Activated T-cell treated with anti-CD3 and anti-CD28 coated beads, Interleukin-2, amount 50 U/mL, for 72 hours (primary cell): ENCODE measurements at regions not wholly inside any gene's neighbourhood (a gene's known extent, or its start where the extent isn't known, plus 50 kb on each side); places are given as distances from the start of the nearest gene placed in this dataset.
"Not testable (repeated sequence)": the region's sequence is repeated elsewhere in the genome, so short reads cannot be mapped to it uniquely, and the experiment has no call there.

Source experiments
- ATAC-seq, 2 donors: fragments of 150-1000 bp; cut with Tn5 transposase; replicated peaks in 1 of 2; 2 replicates each; pipeline ENCODE4 v1.10.0; 2021; ENCODE audit warnings: moderate library complexity in 2 of 2, mild to moderate bottlenecking in 1 of 2
- DNase-seq, 2 donors: peaks; one replicate each; pipeline ENCODE4 v3.0.0; 2021 to 2022; ENCODE audit warnings: mixed read lengths in 1 of 2
- H3K27ac Mint-ChIP-seq: one replicate; pipeline ENCODE4 v1.8.0; 2022; ENCODE audit warnings: mild to moderate bottlenecking, moderate library complexity, mixed read lengths
- H3K27me3 Mint-ChIP-seq: one replicate; pipeline ENCODE4 v1.8.0; 2022; ENCODE audit warnings: low read depth, mixed read lengths
- H3K36me3 Mint-ChIP-seq, 2 donors: one replicate each; pipeline ENCODE4 v1.8.0; 2022; ENCODE audit warnings: mixed read lengths in 2 of 2, mild to moderate bottlenecking in 1 of 2; ENCODE audit not compliant: insufficient read depth in 2 of 2
- H3K4me1 Mint-ChIP-seq: one replicate; pipeline ENCODE4 v1.8.0; 2022; ENCODE audit warnings: low read depth, mixed read lengths
- H3K4me3 Mint-ChIP-seq, 2 donors: one replicate each; pipeline ENCODE4 v1.8.0; 2022; ENCODE audit warnings: mild to moderate bottlenecking in 2 of 2, mixed read lengths in 2 of 2, moderate library complexity in 2 of 2
- H3K9me3 Mint-ChIP-seq, 2 donors: one replicate each; pipeline ENCODE4 v1.8.0; 2022; ENCODE audit warnings: mixed read lengths in 2 of 2

GRCh38 chr14:27836386-27836785 lies 930.2 kb upstream of the FOXG1 start:
- DNase-seq (no peak), ATAC-seq (no peak)
- Mint-ChIP-seq H3K4me3 (no peak overlapping the region), H3K36me3 (no peaks in the 10 kb centered on the region), H3K27me3 (no peaks in the 10 kb centered on the region), H3K4me1 (no peaks in the 10 kb centered on the region), H3K9me3 (peaks cover 1 to 5% of the 10 kb centered on the region in 2 donors), H3K27ac (no peak overlapping the region)

DNA sequence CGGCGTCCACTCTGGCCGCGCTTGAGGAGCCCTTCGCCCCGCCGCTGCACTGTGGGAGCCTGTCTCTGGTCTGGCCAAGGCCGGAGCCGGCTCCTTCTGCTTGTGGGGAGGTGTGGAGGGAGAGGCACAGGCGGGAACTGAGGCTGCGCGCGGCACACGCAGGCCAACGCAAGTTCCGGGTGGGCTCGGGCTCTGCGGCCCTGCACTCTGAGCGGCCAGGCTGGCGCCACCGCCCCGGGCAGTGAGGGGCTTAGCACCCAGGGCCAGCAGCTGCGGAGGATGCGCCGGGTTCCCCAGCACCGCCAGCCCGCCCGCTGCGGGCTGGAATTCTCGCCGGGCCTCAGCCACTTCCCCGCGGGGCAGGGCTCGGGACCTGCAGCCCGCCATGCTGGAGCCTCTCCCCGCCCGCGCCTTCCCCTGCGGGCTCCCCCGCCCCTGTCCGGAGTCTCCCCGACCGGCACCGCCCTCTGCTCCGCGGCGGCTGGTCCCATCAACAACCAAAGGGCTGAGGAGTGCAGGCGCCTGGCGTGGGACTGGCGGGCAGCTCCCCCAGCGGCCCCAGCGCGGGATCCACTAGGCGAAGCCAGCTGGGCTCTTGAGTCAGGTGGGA lies 921.2 kb upstream of the FOXG1 start:
- peaks cover 5 to 13% of the 10 kb centered on the region in 2 donors for H3K9me3 Mint-ChIP-seq
- H3K36me3 Mint-ChIP-seq = peaks cover 1 to 8% of the 10 kb centered on the region in 2 donors
- H3K27me3 Mint-ChIP-seq = no peaks in the 10 kb centered on the region
- DNase-seq (no peak), ATAC-seq (no peak)
- no peak overlapping the region for H3K27ac Mint-ChIP-seq
- H3K4me3 Mint-ChIP-seq = no peak overlapping the region
- H3K4me1 Mint-ChIP-seq = no peaks in the 10 kb centered on the region

DNA sequence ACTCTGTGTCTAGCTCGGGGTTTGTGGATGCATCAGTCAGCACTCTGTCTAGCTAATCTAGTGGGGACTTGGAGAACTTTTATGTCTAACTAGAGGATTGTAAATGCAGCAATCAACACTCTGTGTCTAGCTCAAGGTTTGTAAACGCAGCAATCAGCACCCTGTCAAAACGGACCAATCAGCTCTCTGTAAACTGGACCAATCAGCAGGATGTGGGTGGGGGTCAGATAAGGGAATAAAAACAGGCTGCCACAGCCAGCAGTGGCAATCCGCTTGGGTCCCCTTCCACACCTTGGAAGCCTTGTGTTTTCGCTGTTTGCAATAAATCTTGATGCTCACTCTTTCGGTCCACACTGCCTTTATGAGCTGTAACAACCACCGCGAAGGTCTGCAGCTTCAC lies 920.7 kb upstream of the FOXG1 start:
- DNase-seq (no peak), ATAC-seq (no peak)
- Mint-ChIP-seq H3K4me3 (no peak overlapping the region), H3K4me1 (no peaks in the 10 kb centered on the region), H3K9me3 (peaks cover 5 to 16% of the 10 kb centered on the region in 2 donors), H3K27ac (no peak overlapping the region), H3K27me3 (no peaks in the 10 kb centered on the region), H3K36me3 (peaks cover 1 to 8% of the 10 kb centered on the region in 2 donors)

DNA sequence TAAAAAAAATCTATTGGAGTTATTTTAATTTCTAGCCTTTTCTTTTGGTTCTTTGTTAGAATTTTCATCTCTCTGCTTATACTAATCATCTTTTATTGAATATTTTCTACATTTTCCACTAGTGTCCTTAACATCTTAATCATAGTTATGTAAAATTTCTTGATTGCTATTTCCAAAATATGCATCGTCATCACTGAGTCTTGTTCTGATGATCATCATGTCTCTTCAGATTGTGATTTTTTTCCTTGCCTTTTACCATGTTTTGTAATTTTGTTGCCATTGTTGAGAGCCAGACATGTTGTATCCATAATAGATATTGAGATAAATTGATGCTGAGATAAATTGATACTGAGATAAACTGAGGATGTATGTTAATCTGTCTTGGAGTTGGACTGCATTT lies 919.1 kb upstream of the FOXG1 start:
- Mint-ChIP-seq H3K9me3 (peaks cover 10 to 21% of the 10 kb centered on the region in 2 donors), H3K36me3 (peaks cover 3 to 12% of the 10 kb centered on the region in 2 donors)
- not testable (repeated sequence) for H3K4me1 Mint-ChIP-seq, ATAC-seq, H3K4me3 Mint-ChIP-seq, DNase-seq, H3K27ac Mint-ChIP-seq, H3K27me3 Mint-ChIP-seq

- H3K4me1 Mint-ChIP-seq, H3K27ac Mint-ChIP-seq, H3K27me3 Mint-ChIP-seq, DNase-seq, H3K4me3 Mint-ChIP-seq, ATAC-seq: not testable (repeated sequence)
- H3K9me3 Mint-ChIP-seq = peaks cover 10 to 24% of the 10 kb centered on the region in 2 donors
- H3K36me3 Mint-ChIP-seq = peaks cover 5 to 12% of the 10 kb centered on the region in 2 donors
These were observed 917.4 kb upstream of the FOXG1 start for GRCh38 chr14:27849193-27849592.

DNA sequence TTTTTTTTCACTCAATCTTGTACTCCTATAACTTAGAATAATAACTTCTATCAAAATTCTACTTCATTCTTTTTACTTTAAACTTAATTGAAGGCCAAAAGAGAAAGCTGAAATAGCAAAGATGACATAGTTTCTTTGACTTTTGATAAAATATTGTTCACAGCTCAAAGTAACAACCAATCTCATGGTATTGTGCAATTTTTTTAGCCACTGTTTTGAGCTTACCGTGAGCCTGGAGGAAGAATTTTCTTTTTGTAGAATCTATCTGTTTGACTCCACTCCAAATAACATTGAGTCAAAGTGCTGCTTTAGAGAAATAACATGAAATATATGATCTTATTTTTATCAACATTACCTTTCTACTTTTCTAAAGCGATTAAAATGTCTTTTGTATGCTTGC lies 903.9 kb upstream of the FOXG1 start:
- Mint-ChIP-seq H3K4me3 (no peak overlapping the region), H3K27me3 (no peaks in the 10 kb centered on the region), H3K36me3 (no peaks in the 10 kb centered on the region), H3K4me1 (no peaks in the 10 kb centered on the region), H3K27ac (no peak overlapping the region), H3K9me3 (peaks cover 2% of the 10 kb centered on the region in 2 donors)
- DNase-seq (no peak), ATAC-seq (no peak)

- no peaks in the 10 kb centered on the region for H3K27me3 Mint-ChIP-seq
- no peak for ATAC-seq
- H3K36me3 Mint-ChIP-seq = no peaks in the 10 kb centered on the region
- no peak overlapping the region for H3K4me3 Mint-ChIP-seq
- no peak for DNase-seq
- peaks cover 2% of the 10 kb centered on the region in 2 donors for H3K9me3 Mint-ChIP-seq
- H3K4me1 Mint-ChIP-seq = no peaks in the 10 kb centered on the region
- no peak overlapping the region for H3K27ac Mint-ChIP-seq
These were observed 903.4 kb upstream of the FOXG1 start for GRCh38 chr14:27863166-27863565.

- Mint-ChIP-seq H3K4me3 (no peak overlapping the region), H3K9me3 (peaks cover 15 to 19% of the 10 kb centered on the region in 2 donors), H3K4me1 (no peaks in the 10 kb centered on the region), H3K36me3 (peaks cover 0 to 2% of the 10 kb centered on the region in 2 donors), H3K27ac (no peak overlapping the region), H3K27me3 (no peaks in the 10 kb centered on the region)
- DNase-seq = no peak
- no peak for ATAC-seq
These were observed 885.5 kb upstream of the FOXG1 start for GRCh38 chr14:27881063-27881462.

- Mint-ChIP-seq H3K4me1 (no peaks in the 10 kb centered on the region), H3K4me3 (no peak overlapping the region), H3K27me3 (no peaks in the 10 kb centered on the region), H3K27ac (no peak overlapping the region), H3K36me3 (peaks cover 0 to 2% of the 10 kb centered on the region in 2 donors), H3K9me3 (peaks cover 15 to 18% of the 10 kb centered on the region in 2 donors)
- ATAC-seq (no peak), DNase-seq (no peak)
These were observed 884.9 kb upstream of the FOXG1 start for GRCh38 chr14:27881646-27882045.

DNA sequence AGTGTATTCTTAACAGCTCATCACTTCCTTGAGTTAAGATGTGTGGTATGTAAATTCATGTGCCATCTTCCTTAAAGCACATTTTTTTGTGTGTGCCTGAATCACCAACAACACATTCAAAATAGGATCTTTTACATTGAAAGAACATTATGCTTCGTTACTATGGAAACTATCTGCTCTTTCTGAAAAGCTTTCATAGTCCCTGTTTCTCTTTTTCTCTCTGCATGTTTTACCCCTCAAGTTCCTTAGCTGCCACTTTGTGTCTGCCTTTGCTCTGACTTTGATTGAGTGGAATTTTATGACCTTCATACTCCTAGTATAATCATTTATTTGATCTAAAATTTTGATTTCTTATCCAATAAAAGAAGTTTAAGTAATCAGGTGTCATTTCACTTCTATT lies 880.3 kb upstream of the FOXG1 start:
- H3K27me3 Mint-ChIP-seq = no peaks in the 10 kb centered on the region
- H3K9me3 Mint-ChIP-seq = peaks cover 6 to 8% of the 10 kb centered on the region in 2 donors
- H3K4me1 Mint-ChIP-seq = no peaks in the 10 kb centered on the region
- ATAC-seq (no peak), DNase-seq (no peak)
- H3K36me3 Mint-ChIP-seq = peaks cover 2% of the 10 kb centered on the region in 2 donors
- H3K27ac Mint-ChIP-seq = no peak overlapping the region
- H3K4me3 Mint-ChIP-seq = no peak overlapping the region

DNA sequence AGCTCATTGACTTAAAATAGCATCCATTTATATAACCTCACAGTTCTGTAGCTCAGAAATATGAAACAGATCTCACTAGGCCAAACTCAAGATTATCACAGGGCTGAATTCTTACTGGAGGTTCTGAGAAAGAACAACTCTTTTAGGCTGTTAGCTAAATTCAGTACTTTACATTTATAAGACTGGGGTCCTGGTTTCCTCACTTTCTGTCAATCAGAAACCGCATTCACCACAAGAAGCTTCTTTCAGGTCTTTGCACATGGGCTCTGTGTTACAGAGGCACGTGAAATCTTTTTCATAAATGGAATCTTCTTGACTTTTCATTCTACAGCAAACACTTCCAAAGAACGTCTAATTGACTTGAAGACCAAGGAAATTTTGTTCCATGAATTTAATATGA lies 876.3 kb upstream of the FOXG1 start:
- no peaks in the 10 kb centered on the region for H3K4me1 Mint-ChIP-seq
- DNase-seq (no peak), ATAC-seq (no peak)
- H3K9me3 Mint-ChIP-seq = peaks cover 0 to 11% of the 10 kb centered on the region in 2 donors
- peaks cover 0 to 2% of the 10 kb centered on the region in 2 donors for H3K36me3 Mint-ChIP-seq
- H3K4me3 Mint-ChIP-seq = no peak overlapping the region
- no peak overlapping the region for H3K27ac Mint-ChIP-seq
- H3K27me3 Mint-ChIP-seq = no peaks in the 10 kb centered on the region

DNA sequence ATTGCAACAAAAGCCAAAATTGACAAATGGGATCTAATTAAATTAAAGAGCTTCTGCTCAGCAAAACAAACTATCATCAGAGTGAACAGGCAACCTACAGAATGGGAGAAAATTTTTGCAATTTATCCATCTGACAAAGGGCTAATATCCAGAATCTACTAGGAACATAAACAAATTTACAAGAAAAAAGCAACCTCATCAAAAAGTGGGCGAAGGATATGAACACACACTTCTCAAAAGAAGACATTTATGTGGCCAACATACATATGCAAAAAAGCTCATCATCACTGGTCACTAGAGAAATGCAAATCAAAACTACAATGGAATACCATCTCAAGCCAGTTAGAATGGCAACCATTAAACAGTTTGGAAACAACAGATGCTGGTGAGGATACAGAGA lies 858.1 kb upstream of the FOXG1 start:
- not testable (repeated sequence) for H3K27ac Mint-ChIP-seq

GRCh38 chr14:27916326-27916725 lies 850.3 kb upstream of the FOXG1 start:
- no peaks in the 10 kb centered on the region for H3K4me1 Mint-ChIP-seq
- DNase-seq (no peak), ATAC-seq (no peak)
- H3K27me3 Mint-ChIP-seq = no peaks in the 10 kb centered on the region
- no peak overlapping the region for H3K27ac Mint-ChIP-seq
- H3K4me3 Mint-ChIP-seq = no peak overlapping the region
- H3K36me3 Mint-ChIP-seq = peaks cover 0 to 7% of the 10 kb centered on the region in 2 donors
- peaks cover 8 to 9% of the 10 kb centered on the region in 2 donors for H3K9me3 Mint-ChIP-seq

More for the DNA sequence above, 858.1 kb upstream of the FOXG1 start:
- H3K4me3 Mint-ChIP-seq, H3K36me3 Mint-ChIP-seq, ATAC-seq, H3K4me1 Mint-ChIP-seq, DNase-seq, H3K27me3 Mint-ChIP-seq: not testable (repeated sequence)
- peaks cover 3 to 12% of the 10 kb centered on the region in 2 donors for H3K9me3 Mint-ChIP-seq

- DNase-seq (no peak), ATAC-seq (no peak)
- Mint-ChIP-seq H3K4me1 (no peaks in the 10 kb centered on the region), H3K9me3 (peaks cover 8 to 12% of the 10 kb centered on the region in 2 donors), H3K36me3 (peaks cover 0 to 7% of the 10 kb centered on the region in 2 donors), H3K4me3 (no peak overlapping the region), H3K27me3 (no peaks in the 10 kb centered on the region), H3K27ac (no peak overlapping the region)
These were observed 848.7 kb upstream of the FOXG1 start for GRCh38 chr14:27917896-27918295.
